ENCODE measurements at regions not wholly inside any gene's neighbourhood (a gene's known extent, or its start where the extent isn't known, plus 50 kb on each side); places are given as distances from the start of the nearest gene placed in this dataset.

GRCh38 chr3:31010491-31010890 lies 116.0 kb upstream of the GADL1 start:
- in situ Hi-C loops (cut with MboI; ENCODE audit: low sequenced_read_pairs, unreplicated experiment): no loop called here
- no peak for TF ChIP-seq CTCF (IDR thresholded peaks at IDR 0.05; ENCODE audit: borderline replicate concordance, control extremely low read depth, extremely low read depth, insufficient read depth, missing control alignments)
- no peak for DNase-seq (ENCODE audit: low spot score)

GRCh38 chr3:31011380-31011779 lies 116.9 kb upstream of the GADL1 start:
- in situ Hi-C loops (cut with MboI; ENCODE audit: low sequenced_read_pairs, unreplicated experiment): no loop called here
- no peak for DNase-seq (ENCODE audit: low spot score)
- no peak for TF ChIP-seq CTCF (IDR thresholded peaks at IDR 0.05; ENCODE audit: borderline replicate concordance, control extremely low read depth, extremely low read depth, insufficient read depth, missing control alignments)

- no peak for DNase-seq (ENCODE audit: low spot score)
- no peak for TF ChIP-seq CTCF (IDR thresholded peaks at IDR 0.05; ENCODE audit: borderline replicate concordance, control extremely low read depth, extremely low read depth, insufficient read depth, missing control alignments)
- in situ Hi-C loops (cut with MboI; ENCODE audit: low sequenced_read_pairs, unreplicated experiment): no loop called here
These were observed 118.6 kb upstream of the GADL1 start for GRCh38 chr3:31013090-31013489.

- TF ChIP-seq CTCF (IDR thresholded peaks at IDR 0.05; ENCODE audit: borderline replicate concordance, control extremely low read depth, extremely low read depth, insufficient read depth, missing control alignments): no peak
- in situ Hi-C loops (cut with MboI; ENCODE audit: low sequenced_read_pairs, unreplicated experiment): no loop called here
- DNase-seq (ENCODE audit: low spot score): no peak
These were observed 119.4 kb upstream of the GADL1 start for GRCh38 chr3:31013843-31014242.

- no peak for TF ChIP-seq CTCF (IDR thresholded peaks at IDR 0.05; ENCODE audit: borderline replicate concordance, control extremely low read depth, extremely low read depth, insufficient read depth, missing control alignments)
- in situ Hi-C loops (cut with MboI; ENCODE audit: low sequenced_read_pairs, unreplicated experiment): no loop called here
- DNase-seq (ENCODE audit: low spot score): no peak
These were observed 120.0 kb upstream of the GADL1 start for GRCh38 chr3:31014317-31015040.

GRCh38 chr3:31016196-31016595 lies 121.7 kb upstream of the GADL1 start:
- no peak for TF ChIP-seq CTCF (IDR thresholded peaks at IDR 0.05; ENCODE audit: borderline replicate concordance, control extremely low read depth, extremely low read depth, insufficient read depth, missing control alignments)
- in situ Hi-C loops (cut with MboI; ENCODE audit: low sequenced_read_pairs, unreplicated experiment): no loop called here
- no peak for DNase-seq (ENCODE audit: low spot score)

All from GM13976 (cell line).